HG03039 (cell line): ENCODE measurements at regions not wholly inside any gene's neighbourhood (a gene's known extent, or its start where the extent isn't known, plus 50 kb on each side); places are given as distances from the start of the nearest gene placed in this dataset.

ENCODE experiments used
- ATAC-seq: cut with Tn5 transposase; IDR thresholded peaks from one replicate; pipeline ENCODE4 v1.9.1; 2021; ENCODE audit warnings: mild to moderate bottlenecking, moderate library complexity; ENCODE audit not compliant: unreplicated experiment

- ATAC-seq: no peak
Measured at GRCh38 chr2:220309215-220309614, 681.8 kb downstream of the SLC4A3 start.

- ATAC-seq: no peak
Measured at GRCh38 chr2:220310451-220310861, 683.0 kb downstream of the SLC4A3 start.

- no peak for ATAC-seq
Measured at GRCh38 chr2:220315098-220315823, 687.8 kb downstream of the SLC4A3 start.

GRCh38 chr2:220318037-220318436, 690.6 kb downstream of the SLC4A3 start:
- ATAC-seq: no peak

- no peak for ATAC-seq
Measured at GRCh38 chr2:220318508-220318907, 691.1 kb downstream of the SLC4A3 start.

GRCh38 chr2:220320326-220320725, 692.9 kb downstream of the SLC4A3 start:
- no peak for ATAC-seq

- ATAC-seq: no peak
Measured at GRCh38 chr2:220332886-220333285, 705.5 kb downstream of the SLC4A3 start.

- ATAC-seq: no peak
Measured at GRCh38 chr2:220334210-220334609, 706.8 kb downstream of the SLC4A3 start.

- ATAC-seq: no peak
Measured at GRCh38 chr2:220334871-220335590, 707.6 kb downstream of the SLC4A3 start.

GRCh38 chr2:220335591-220335915, 708.1 kb downstream of the SLC4A3 start:
- no peak for ATAC-seq

- ATAC-seq: no peak
Measured at GRCh38 chr2:220336771-220337170, 709.3 kb downstream of the SLC4A3 start.

- ATAC-seq: no peak
Measured at GRCh38 chr2:220337611-220338440, 710.4 kb downstream of the SLC4A3 start.

- ATAC-seq: no peak
Measured at GRCh38 chr2:220341014-220341413, 713.6 kb downstream of the SLC4A3 start.

- ATAC-seq: no peak
Measured at GRCh38 chr2:220346919-220347318, 719.5 kb downstream of the SLC4A3 start.

- no peak for ATAC-seq
Measured at GRCh38 chr2:220347626-220348025, 720.2 kb downstream of the SLC4A3 start.

- ATAC-seq: no peak
Measured at GRCh38 chr2:220348206-220348605, 720.8 kb downstream of the SLC4A3 start.

GRCh38 chr2:220353897-220354296, 726.5 kb downstream of the SLC4A3 start:
- ATAC-seq: no peak

- no peak for ATAC-seq
Measured at GRCh38 chr2:220356076-220356475, 728.6 kb downstream of the SLC4A3 start.

- no peak for ATAC-seq
Measured at GRCh38 chr2:220365023-220365422, 737.6 kb downstream of the SLC4A3 start.

GRCh38 chr2:220366765-220367164, 739.3 kb downstream of the SLC4A3 start:
- no peak for ATAC-seq

GRCh38 chr2:220370764-220371163, 743.3 kb downstream of the SLC4A3 start:
- ATAC-seq: no peak

GRCh38 chr2:220371211-220371610, 743.8 kb downstream of the SLC4A3 start:
- ATAC-seq: no peak
